ENCODE measurements at regions not wholly inside any gene's neighbourhood (a gene's known extent, or its start where the extent isn't known, plus 50 kb on each side); places are given as distances from the start of the nearest gene placed in this dataset.

GRCh38 chr2:193985272-193985671 lies 1671.8 kb upstream of the SLC39A10 start:
- no peak for DNase-seq (ENCODE audit: low read depth)

DNA sequence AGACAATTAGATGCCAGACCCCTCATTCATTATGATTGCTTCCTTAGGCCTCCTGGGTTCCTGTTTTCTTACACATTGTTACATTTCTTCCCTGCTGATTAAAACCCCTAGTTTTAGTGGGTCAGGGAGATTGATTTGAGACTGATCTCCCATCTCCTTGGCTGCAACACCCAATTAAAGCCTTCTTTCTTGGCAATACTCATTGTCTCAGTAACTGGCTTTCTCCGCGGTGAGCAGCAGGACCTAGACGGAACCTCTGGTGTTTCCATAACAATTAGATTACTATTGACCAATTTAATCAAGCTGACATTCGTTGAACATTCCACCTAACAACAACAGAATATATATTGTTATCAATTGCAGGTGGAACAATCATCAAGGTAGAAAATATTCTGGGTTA lies 1676.4 kb upstream of the SLC39A10 start:
- DNase-seq (ENCODE audit: low read depth): no peak

GRCh38 chr2:193973781-193974180 lies 1683.2 kb upstream of the SLC39A10 start:
- no peak for DNase-seq (ENCODE audit: low read depth)

DNA sequence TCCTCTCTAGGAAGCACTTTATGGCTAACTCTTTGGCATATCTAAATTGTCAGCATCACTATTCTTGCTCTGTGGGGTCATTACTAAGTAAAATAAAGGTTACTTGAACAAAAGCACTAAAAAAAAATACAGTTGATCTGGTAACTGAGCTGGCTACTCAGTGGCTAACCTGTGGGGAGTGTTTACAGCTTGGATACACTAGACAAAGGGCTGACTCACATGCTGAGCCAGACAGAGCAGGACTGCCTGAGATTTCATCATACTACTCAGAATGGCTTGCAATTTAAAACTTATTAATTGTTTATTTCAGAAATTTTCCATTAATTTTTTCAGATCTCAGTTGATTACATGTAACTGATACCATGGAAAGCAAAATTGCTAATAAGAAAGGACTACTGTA lies 1690.4 kb upstream of the SLC39A10 start:
- DNase-seq (ENCODE audit: low read depth): no peak

GRCh38 chr2:193965263-193965662 lies 1691.8 kb upstream of the SLC39A10 start:
- DNase-seq (ENCODE audit: low read depth): no peak

- DNase-seq (ENCODE audit: low read depth): no peak
These were observed 1693.4 kb upstream of the SLC39A10 start for GRCh38 chr2:193963472-193964119.

GRCh38 chr2:193946806-193947205 lies 1710.2 kb upstream of the SLC39A10 start:
- DNase-seq (ENCODE audit: low read depth): no peak

GRCh38 chr2:193943406-193943960 lies 1713.5 kb upstream of the SLC39A10 start:
- DNase-seq (ENCODE audit: low read depth): no peak

GRCh38 chr2:193935114-193935513 lies 1721.9 kb upstream of the SLC39A10 start:
- DNase-seq (ENCODE audit: low read depth): no peak

DNA sequence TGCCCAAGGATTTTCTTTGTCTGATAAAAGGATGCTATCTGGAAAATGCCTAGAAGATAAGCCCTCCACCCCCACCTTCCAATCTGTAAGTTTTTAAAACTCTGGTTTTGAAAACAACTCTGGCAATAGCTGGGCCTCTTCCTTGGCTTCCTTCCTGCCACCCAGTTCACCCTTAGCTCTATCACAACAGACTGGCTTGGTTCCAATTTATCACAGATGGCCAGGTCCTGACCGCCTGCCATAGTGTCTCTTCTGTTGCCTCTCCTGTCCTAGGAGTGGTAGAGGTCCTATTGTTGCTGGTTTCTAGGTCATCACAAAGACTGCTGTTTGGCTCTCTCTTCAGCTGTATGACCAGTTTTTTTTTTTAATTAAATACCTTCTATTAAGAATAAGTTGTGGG lies 1727.9 kb upstream of the SLC39A10 start:
- DNase-seq (ENCODE audit: low read depth): no peak

GRCh38 chr2:193907561-193907960 lies 1712.8 kb upstream of the TMEFF2 start:
- DNase-seq (ENCODE audit: low read depth): no peak

DNA sequence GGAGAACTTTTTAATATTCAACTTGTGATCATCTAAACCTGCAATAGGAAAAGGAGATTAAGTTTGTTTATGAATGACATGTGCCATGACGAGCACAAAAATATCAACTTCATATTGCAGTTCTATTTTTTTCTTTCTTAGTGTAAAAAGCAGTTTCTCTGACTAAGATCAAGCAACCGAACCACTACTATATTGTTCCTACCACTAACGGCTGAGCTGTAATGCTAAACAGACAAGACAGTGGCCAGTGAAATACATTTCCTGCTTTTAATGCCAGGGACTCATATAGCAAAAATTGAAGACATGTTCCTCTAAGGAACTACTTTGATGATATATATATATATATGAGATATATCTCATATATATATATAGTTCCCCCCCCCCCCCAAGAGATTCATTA lies 1705.6 kb upstream of the TMEFF2 start:
- no peak for DNase-seq (ENCODE audit: low read depth)

DNA sequence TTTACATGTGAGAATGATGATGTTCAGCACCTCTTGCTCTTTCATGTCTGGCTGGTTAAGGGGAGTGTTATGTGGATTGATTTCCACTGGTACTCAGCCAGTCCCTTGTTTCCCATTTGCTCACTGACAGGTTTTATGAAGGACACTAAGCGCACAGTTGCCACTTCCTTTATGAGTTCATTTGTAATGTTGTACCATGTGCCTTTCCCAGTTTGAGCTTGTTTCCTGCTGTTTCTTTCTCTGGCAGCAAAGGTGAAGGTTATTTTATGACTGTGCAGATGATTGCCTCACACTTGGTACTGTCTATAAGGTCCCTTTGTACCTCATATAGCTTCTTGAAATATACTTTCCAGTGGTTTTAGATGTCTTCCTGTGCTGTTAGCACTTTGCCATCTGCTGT lies 1700.5 kb upstream of the TMEFF2 start:
- DNase-seq (ENCODE audit: low read depth): no peak

DNA sequence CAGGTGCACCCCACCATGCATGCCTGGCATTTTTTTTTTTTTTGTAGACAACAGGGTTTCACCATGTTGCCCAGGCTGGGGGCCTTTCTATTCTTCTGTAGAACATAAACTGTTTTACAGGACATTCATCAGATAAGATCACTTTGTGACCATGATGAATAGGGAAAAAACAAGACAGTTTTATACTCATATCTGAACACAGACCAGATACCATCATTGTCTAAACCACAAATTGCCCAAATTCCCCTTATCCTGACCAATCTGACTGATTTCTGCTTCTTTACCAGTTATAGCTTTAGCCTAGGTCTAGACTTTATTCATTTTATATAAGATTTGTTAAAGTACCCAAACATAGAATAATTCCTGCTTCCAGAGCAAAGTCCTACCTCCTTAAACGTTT lies 1699.3 kb upstream of the TMEFF2 start:
- DNase-seq (ENCODE audit: low read depth): no peak

DNA sequence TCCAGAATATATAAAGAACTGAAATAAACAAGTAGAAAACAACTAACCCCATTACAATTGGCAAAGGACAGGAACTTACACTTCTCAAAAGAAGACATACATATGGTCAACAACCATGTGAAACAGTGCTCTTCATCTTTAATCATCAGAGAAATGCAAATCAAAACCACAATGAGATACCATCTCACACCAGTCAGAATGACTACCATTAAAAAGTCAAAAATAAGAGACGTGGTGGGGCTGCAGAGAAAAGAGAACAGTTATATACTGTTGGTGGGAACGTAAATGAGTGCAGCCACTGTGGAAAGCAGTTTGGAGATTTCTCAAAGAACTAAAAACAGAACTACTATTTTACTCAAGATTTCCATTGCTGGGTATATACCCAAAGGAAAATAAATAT lies 1696.3 kb upstream of the TMEFF2 start:
- DNase-seq (ENCODE audit: low read depth): no peak

- DNase-seq (ENCODE audit: low read depth): no peak
These were observed 1690.7 kb upstream of the TMEFF2 start for GRCh38 chr2:193885419-193885818.

GRCh38 chr2:193883820-193884219 lies 1689.1 kb upstream of the TMEFF2 start:
- DNase-seq (ENCODE audit: low read depth): no peak

DNA sequence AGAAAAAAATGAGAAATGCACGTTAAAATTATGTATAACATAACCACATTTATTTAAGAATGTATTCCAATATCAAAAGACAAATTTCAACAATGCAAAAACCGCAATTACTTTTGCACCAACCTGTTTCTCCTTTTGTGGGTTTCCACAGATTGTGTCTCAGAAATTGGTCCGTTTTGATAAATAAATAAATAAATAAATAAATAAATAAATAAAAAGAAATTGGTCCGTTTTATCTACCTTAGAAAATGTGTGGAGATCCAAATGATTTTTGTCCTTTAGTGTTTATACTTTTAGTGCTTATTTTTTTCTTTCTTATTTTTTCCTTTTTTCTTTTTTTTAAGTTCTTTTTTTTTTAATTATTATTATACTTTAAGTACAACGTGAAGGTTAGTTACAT lies 1682.2 kb upstream of the TMEFF2 start:
- no peak for DNase-seq (ENCODE audit: low read depth)

DNA sequence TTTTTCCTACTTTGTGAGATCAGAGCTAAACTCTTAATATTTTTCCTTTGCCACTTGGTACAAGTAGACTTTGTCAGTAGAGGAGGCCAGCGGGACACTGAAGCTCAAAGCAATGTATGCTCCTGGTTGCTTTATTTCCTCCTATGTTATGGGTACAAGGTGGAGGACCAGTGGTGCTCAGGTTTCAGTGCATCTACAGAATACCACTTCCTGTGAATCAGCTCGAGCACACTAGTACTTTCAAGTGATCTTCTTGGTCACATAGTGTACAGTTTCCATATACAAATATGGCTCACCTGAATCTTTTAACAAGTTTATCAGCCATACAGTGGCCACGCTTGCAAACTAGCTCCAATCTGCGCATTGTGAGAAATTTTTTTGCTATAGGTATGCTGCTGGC lies 1674.8 kb upstream of the TMEFF2 start:
- no peak for DNase-seq (ENCODE audit: low read depth)

DNA sequence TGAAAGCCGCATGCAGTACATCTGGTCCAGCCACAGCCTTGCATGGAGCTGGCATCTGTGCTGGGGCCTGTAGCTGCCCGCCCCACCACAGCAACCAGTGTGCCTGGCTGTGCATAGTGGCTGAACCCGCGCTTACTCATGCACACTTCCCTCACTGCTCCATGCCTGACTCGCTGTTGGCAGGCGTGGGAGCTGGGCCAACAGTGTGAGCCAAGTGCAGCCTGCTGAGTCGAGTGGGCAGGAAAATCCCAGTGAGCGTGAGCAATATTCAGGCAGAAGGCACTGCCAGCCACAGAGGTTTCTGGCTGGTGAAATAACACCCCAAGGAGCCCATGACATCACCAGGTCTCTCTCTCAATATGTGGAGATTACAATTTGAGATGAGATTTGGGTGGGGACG lies 1674.1 kb upstream of the TMEFF2 start:
- DNase-seq (ENCODE audit: low read depth): no peak

DNA sequence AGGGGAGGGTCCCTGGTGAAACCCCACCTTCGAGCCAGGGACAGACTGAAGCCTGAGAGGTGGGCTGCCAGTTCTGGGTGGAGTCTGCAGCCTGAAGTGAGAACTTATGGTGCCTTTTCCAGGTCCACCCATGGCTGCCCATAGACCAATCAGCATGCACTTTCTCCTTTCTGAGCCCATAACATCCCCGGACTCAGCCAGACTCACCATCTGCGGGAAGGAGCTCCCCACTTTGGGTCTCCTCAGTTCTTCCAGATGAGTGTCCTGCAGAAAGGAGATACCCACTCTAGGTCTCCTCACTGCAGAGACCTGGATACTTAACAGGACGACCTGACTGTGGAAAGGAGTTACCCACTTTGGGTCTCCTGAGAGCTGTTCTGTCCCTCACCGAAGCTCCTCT lies 1673.4 kb upstream of the TMEFF2 start:
- no peak for DNase-seq (ENCODE audit: low read depth)

- no peak for DNase-seq (ENCODE audit: low read depth)
These were observed 1672.7 kb upstream of the TMEFF2 start for GRCh38 chr2:193867454-193867853.

DNA sequence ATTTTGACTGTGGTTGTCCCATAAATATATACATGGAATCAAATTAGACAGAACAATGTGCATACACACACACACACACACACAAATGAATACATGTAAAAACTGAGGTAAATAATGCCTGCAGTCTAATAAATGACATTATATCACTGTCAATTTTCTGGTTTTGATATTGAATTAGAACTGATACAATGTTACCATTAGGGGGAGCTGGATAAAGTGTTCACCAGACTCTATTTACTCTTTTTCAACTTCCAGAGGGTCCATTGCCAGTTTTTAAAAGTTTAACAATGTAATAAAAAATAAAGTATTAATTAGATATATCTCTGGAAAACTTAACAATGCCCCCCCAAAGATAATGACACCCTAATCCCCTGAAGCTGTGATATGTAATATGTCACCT lies 1666.8 kb upstream of the TMEFF2 start:
- DNase-seq (ENCODE audit: low read depth): no peak

DNA sequence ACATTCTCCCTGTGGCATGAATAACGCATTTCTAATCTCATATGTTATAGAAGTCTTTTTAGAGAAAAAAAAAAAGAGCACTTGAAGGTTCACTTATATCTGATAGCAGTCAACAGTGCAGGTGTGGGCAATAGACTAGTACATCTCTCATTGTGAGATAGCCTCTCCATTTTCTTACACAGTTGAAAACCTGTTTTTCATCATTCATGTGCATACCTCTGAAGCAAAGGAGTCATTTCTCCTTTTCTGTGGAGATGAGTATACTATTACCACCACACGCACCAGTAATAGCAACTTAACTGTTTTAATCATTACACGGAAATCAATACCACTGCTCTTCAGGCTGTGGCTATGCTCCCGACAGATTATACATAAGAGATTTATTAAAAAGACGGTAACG lies 1653.3 kb upstream of the TMEFF2 start:
- no peak for DNase-seq (ENCODE audit: low read depth)

All from activated T-cell treated with anti-CD3 and anti-CD28 coated beads for 24 hours (primary cell).